HL-60 (cell line): ENCODE measurements at regions not wholly inside any gene's neighbourhood (a gene's known extent, or its start where the extent isn't known, plus 50 kb on each side); places are given as distances from the start of the nearest gene placed in this dataset.

Experiments
- DNase-seq, 2 experiments: peaks; one replicate each; pipeline ENCODE4 v3.0.0-alpha.2; 2010 to 2020; ENCODE audit warnings: low read depth in 1 of 2, low spot score in 1 of 2
- H3K27ac ChIP-seq: fragments of 250-450 bp; sonication (Bioruptor Pico); replicated peaks from 2 replicates; pipeline ENCODE4 v1.5.1; 2020; ENCODE audit warnings: mild to moderate bottlenecking, moderate library complexity
- H3K27me3 ChIP-seq: fragments of 250-450 bp; sonication (Bioruptor Pico); 2 replicates; pipeline ENCODE4 v1.5.1; 2021; ENCODE audit warnings: mild to moderate bottlenecking, moderate library complexity; ENCODE audit not compliant: insufficient read depth, poor library complexity, severe bottlenecking
- H3K4me3 ChIP-seq: replicated peaks from 2 replicates; pipeline ENCODE4 v1.5.1; 2011; ENCODE audit warnings: mild to moderate bottlenecking, control low read depth, low read length; ENCODE audit not compliant: insufficient read depth
- CTCF ChIP-seq: IDR thresholded peaks from one replicate; pipeline ENCODE4 v1.5.1; 2011; ENCODE audit warnings: low read length, control low read depth, inconsistent platforms; ENCODE audit not compliant: insufficient read depth
- GABPA ChIP-seq: IDR thresholded peaks from 2 replicates; pipeline ENCODE4 v1.6.1; 2012; ENCODE audit warnings: low read depth
- POLR2AphosphoS5 ChIP-seq: IDR thresholded peaks from 2 replicates; pipeline ENCODE4 v1.6.1; 2012; ENCODE audit warnings: low read depth
- REST ChIP-seq: IDR thresholded peaks from 2 replicates; pipeline ENCODE4 v1.6.1; 2012; ENCODE audit warnings: low read depth; ENCODE audit not compliant: insufficient replicate concordance
- SPI1 ChIP-seq: IDR thresholded peaks from 2 replicates; pipeline ENCODE4 v1.6.1; 2012; ENCODE audit warnings: low read depth, mild to moderate bottlenecking, borderline replicate concordance

- H3K27me3 ChIP-seq, result no peaks in the 10 kb centered on the region
- no peak for DNase-seq
- no peak overlapping the region for H3K4me3 ChIP-seq
- TF ChIP-seq SPI1 (no peak), CTCF (no peak), POLR2AphosphoS5 (no peak), GABPA (no peak), REST (no peak)
- no peak overlapping the region for H3K27ac ChIP-seq
Measured at GRCh38 chr10:31130406-31130805, 98.7 kb upstream of the ZNF438 start.

GRCh38 chr10:31131251-31131650 is 99.6 kb upstream of the ZNF438 start:
- Histone ChIP-seq H3K27me3 (no peaks in the 10 kb centered on the region), H3K27ac (no peak overlapping the region), H3K4me3 (no peak overlapping the region)
- DNase-seq, result no peak
- no peak for TF ChIP-seq GABPA
- no peak for TF ChIP-seq SPI1
- TF ChIP-seq CTCF, result no peak
- TF ChIP-seq REST, result no peak
- TF ChIP-seq POLR2AphosphoS5, result no peak

- H3K27ac ChIP-seq, result no peak overlapping the region
- no peak overlapping the region for H3K4me3 ChIP-seq
Measured at GRCh38 chr10:31132681-31133244, 101.1 kb upstream of the ZNF438 start.

GRCh38 chr10:31133251-31133791 is 101.7 kb upstream of the ZNF438 start:
- no peak for TF ChIP-seq CTCF
- TF ChIP-seq REST, result no peak
- no peak for TF ChIP-seq POLR2AphosphoS5
- TF ChIP-seq GABPA, result no peak
- TF ChIP-seq SPI1, result no peak
- no peaks in the 10 kb centered on the region for H3K27me3 ChIP-seq
- no peak for DNase-seq
- no peak overlapping the region for H3K27ac ChIP-seq
- peak overlapping the region; percentile 32 for H3K4me3 ChIP-seq

More at GRCh38 chr10:31132681-31133244, 101.1 kb upstream of the ZNF438 start:
- no peak for DNase-seq
- H3K27me3 ChIP-seq, result no peaks in the 10 kb centered on the region
- no peak for TF ChIP-seq POLR2AphosphoS5
